ENCODE measurements at regions not wholly inside any gene's neighbourhood (a gene's known extent, or its start where the extent isn't known, plus 50 kb on each side); places are given as distances from the start of the nearest gene placed in this dataset.

- DNase-seq (ENCODE audit: low read depth in 2 of 2): no peak
Observed at GRCh38 chr7:106808967-106809635, 56.0 kb upstream of the PIK3CG start.

DNA sequence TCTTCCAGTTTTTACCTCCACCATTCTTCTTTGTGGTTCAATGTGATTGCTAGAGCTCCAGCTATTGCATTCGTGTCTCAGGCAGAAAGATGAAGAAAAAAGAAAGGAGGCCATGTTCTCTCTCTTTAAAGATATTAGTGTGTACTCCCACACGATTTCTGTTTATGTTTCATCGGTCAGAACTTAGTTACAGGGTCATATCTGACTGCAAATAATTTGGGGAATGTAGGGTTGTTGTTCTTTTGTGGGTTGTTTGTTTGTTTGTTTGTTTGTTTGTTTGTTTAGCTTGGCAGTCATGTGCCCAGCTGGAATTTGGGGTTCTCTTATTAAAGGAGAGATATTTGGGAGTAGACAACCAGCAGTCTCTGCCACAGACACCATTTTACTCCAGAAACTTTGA lies 53.6 kb upstream of the PIK3CG start:
- DNase-seq (ENCODE audit: low read depth in 2 of 2): no peak

GRCh38 chr7:106812027-106812643 lies 52.9 kb upstream of the PIK3CG start:
- no peak for DNase-seq (ENCODE audit: low read depth in 2 of 2)

- no peak for DNase-seq (ENCODE audit: low read depth in 2 of 2)
Observed at GRCh38 chr7:106813705-106814305, 51.3 kb upstream of the PIK3CG start.

GRCh38 chr7:106814887-106815286 lies 50.2 kb upstream of the PIK3CG start:
- no peak for DNase-seq (ENCODE audit: low read depth in 2 of 2)
